Smooth muscle cell (in vitro differentiated cells): ENCODE measurements at regions not wholly inside any gene's neighbourhood (a gene's known extent, or its start where the extent isn't known, plus 50 kb on each side); places are given as distances from the start of the nearest gene placed in this dataset.
A peak's percentile ranks its signal among the peaks of the same experiment; 100 is the strongest.

ENCODE experiments used
- DNase-seq: peaks from one replicate; lab custom pipeline; 2025; ENCODE audit not compliant: unreplicated experiment; lab: John Stamatoyannopoulos, UW
- H2AFZ ChIP-seq: fragments of 200-600 bp; sonication (generic); 2 replicates; pipeline ENCODE4 v1.6.0; 2016; ENCODE audit warnings: antibody characterized with exemption, low read depth, mild to moderate bottlenecking
- H3F3A ChIP-seq: fragments of 200-600 bp; sonication (generic); 2 replicates; pipeline ENCODE4 v1.6.0; 2017; ENCODE audit warnings: antibody characterized with exemption, low read depth
- H3K27ac ChIP-seq: fragments of 200-600 bp; sonication (generic); 2 replicates; pipeline ENCODE4 v1.5.1; 2016; ENCODE audit warnings: low read depth, mild to moderate bottlenecking
- H3K27me3 ChIP-seq: fragments of 200-600 bp; sonication (generic); 2 replicates; pipeline ENCODE4 v1.6.1; 2016; ENCODE audit warnings: low read depth, mild to moderate bottlenecking
- H3K36me3 ChIP-seq: fragments of 200-600 bp; sonication (generic); 2 replicates; pipeline ENCODE4 v1.5.1; 2016; ENCODE audit warnings: low read depth
- H3K4me1 ChIP-seq: fragments of 200-600 bp; sonication (generic); 2 replicates; pipeline ENCODE4 v1.5.1; 2016; ENCODE audit warnings: low read depth
- H3K4me2 ChIP-seq: fragments of 200-600 bp; sonication (generic); 2 replicates; pipeline ENCODE4 v1.6.0; 2016; ENCODE audit warnings: mild to moderate bottlenecking
- H3K4me3 ChIP-seq: fragments of 200-600 bp; sonication (generic); 2 replicates; pipeline ENCODE4 v1.5.1; 2016; ENCODE audit warnings: mild to moderate bottlenecking
- H3K79me2 ChIP-seq: fragments of 200-600 bp; sonication (generic); 2 replicates; pipeline ENCODE4 v1.6.0; 2016; ENCODE audit warnings: low read depth, mild to moderate bottlenecking
- H3K9ac ChIP-seq: fragments of 200-600 bp; sonication (generic); 2 replicates; pipeline ENCODE4 v1.6.0; 2016; ENCODE audit warnings: low read depth
- H3K9me3 ChIP-seq: fragments of 200-600 bp; sonication (generic); replicated peaks from 2 replicates; pipeline ENCODE4 v1.5.1; 2016; ENCODE audit warnings: low read depth
- H4K20me1 ChIP-seq: fragments of 200-600 bp; sonication (generic); 2 replicates; pipeline ENCODE4 v1.6.0; 2016; ENCODE audit warnings: low read depth
- WGBS: methylation state at CpG from one replicate; pipeline ENCODE4 v1.1.7; 2016; ENCODE audit warnings: low lambda C conversion rate; 5-methylcytosine and 5-hydroxymethylcytosine counted together
- TF ChIP-seq, protein P1 (sequence below): fragments of 200-600 bp; sonication (generic); IDR thresholded peaks from 2 replicates; pipeline ENCODE4 v1.5.1; 2017; ENCODE audit warnings: borderline replicate concordance, mild to moderate bottlenecking, antibody characterized with exemption; ENCODE audit not compliant: insufficient read depth, poor library complexity, severe bottlenecking

DNA sequence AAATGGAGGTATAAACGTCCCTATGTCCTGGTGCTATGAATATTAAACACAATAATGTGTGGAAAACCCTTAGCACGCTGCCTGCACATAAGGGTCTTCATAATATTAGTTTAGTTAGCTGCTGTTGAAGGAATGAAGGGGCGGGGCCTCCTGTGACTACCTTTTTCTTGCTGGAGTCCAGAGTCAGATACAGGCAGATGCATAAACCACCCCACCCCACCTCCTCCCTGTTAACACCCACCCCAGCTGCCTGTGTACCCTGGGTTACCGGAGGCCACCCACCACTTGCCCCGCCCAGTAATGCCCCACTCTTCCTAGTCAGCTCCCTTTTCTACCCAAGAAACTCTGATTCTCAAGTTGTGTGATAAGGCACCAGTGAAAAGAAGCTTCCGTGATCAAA, 158.4 kb downstream of the EN1 start:
- H3K79me2 ChIP-seq, result no peaks in the 10 kb centered on the region
- no peak overlapping the region for H3K4me3 ChIP-seq
- no peaks in the 10 kb centered on the region for H3K9me3 ChIP-seq
- WGBS, result 91% methylated on average over 6 of the region's 6 CpGs
- no peaks in the 10 kb centered on the region for H3K27me3 ChIP-seq
- H3K4me1 ChIP-seq, result no peaks in the 10 kb centered on the region
- no peaks in the 10 kb centered on the region for H3K36me3 ChIP-seq
- DNase-seq, result no peak
- TF ChIP-seq, protein P1, sequence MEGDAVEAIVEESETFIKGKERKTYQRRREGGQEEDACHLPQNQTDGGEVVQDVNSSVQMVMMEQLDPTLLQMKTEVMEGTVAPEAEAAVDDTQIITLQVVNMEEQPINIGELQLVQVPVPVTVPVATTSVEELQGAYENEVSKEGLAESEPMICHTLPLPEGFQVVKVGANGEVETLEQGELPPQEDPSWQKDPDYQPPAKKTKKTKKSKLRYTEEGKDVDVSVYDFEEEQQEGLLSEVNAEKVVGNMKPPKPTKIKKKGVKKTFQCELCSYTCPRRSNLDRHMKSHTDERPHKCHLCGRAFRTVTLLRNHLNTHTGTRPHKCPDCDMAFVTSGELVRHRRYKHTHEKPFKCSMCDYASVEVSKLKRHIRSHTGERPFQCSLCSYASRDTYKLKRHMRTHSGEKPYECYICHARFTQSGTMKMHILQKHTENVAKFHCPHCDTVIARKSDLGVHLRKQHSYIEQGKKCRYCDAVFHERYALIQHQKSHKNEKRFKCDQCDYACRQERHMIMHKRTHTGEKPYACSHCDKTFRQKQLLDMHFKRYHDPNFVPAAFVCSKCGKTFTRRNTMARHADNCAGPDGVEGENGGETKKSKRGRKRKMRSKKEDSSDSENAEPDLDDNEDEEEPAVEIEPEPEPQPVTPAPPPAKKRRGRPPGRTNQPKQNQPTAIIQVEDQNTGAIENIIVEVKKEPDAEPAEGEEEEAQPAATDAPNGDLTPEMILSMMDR, result no peak
- no peak overlapping the region for H3K9ac ChIP-seq
- H4K20me1 ChIP-seq, result no peaks in the 10 kb centered on the region
- no peak overlapping the region for H3K4me2 ChIP-seq
- H2AFZ ChIP-seq, result no peak overlapping the region
- no peak overlapping the region for H3K27ac ChIP-seq
- H3F3A ChIP-seq, result no peaks in the 10 kb centered on the region

DNA sequence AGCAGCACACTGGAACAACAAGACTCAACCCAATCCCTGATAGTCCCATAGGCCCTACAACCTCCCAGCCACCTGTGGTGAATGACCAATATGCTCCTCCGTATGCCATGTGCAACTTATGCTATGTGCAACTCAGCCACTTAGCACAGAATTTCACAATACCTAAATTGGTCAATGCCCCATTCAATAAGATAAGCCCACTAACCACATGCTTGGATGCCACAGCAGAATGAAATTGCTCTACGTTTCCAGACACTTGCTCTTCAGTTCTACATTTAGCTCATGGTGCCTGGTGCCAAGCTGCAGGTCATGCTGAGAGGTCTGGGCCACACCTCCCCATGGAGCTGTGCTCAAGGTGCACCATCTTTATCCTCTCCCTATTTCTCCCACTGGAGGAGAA, 159.8 kb downstream of the EN1 start:
- no peak overlapping the region for H2AFZ ChIP-seq
- no peak for DNase-seq

DNA sequence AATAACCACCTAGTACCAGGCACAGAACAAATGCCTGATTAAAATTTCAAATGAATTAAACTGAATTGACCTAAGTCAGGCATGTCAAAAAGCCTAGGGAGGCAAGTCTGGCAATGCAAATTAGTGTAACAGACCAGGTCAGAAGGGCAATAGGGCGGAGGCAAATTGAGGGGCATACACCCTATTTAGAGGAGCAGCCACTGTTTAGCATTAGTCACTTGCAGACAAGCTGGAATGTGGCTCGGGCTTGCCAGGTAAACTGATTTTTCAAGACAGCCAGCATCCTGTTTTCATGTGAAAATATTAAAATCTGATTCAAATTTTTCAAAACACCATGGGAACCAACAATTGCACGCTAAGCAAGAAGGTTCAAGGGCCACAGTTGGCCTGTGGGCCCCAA, 160.3 kb downstream of the EN1 start:
- TF ChIP-seq, protein P1, result no peak
- Histone ChIP-seq H3F3A (no peaks in the 10 kb centered on the region), H3K79me2 (no peaks in the 10 kb centered on the region), H3K4me2 (no peak overlapping the region), H4K20me1 (no peaks in the 10 kb centered on the region), H3K4me3 (no peak overlapping the region), H3K36me3 (no peaks in the 10 kb centered on the region), H2AFZ (no peak overlapping the region), H3K27ac (no peak overlapping the region), H3K9ac (no peak overlapping the region), H3K4me1 (no peaks in the 10 kb centered on the region), H3K9me3 (no peaks in the 10 kb centered on the region), H3K27me3 (no peaks in the 10 kb centered on the region)
- 67% methylated on average over 3 of the region's 3 CpGs for WGBS
- DNase-seq, result no peak

More for the DNA sequence above, 159.8 kb downstream of the EN1 start:
- Histone ChIP-seq H3K4me2 (no peak overlapping the region), H4K20me1 (no peaks in the 10 kb centered on the region), H3K79me2 (no peaks in the 10 kb centered on the region), H3K4me3 (no peak overlapping the region), H3K9me3 (no peaks in the 10 kb centered on the region), H3K36me3 (no peaks in the 10 kb centered on the region), H3K27ac (no peak overlapping the region), H3K27me3 (no peaks in the 10 kb centered on the region), H3F3A (no peaks in the 10 kb centered on the region), H3K4me1 (no peaks in the 10 kb centered on the region), H3K9ac (no peak overlapping the region)
- TF ChIP-seq, protein P1, result no peak
- 74% methylated on average over 2 of the region's 2 CpGs for WGBS

DNA sequence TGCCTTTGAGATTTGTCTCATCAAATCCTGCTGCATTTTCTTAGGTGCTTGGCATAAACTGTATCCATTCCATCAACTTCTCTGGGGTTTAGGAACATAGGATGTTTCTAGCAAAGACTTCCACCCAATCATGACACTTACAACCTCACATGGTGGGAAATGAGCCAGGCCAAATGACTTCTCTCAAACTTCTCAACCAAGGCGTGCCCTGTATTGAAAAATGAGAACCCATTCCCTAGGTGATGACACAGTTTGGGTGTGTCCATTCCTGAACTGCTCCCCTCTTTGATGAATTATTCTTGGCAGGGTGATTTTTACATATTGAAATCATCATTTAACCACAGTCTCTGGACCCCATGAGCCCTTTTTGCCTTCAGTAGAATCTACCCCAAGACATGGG, 161.1 kb downstream of the EN1 start:
- H2AFZ ChIP-seq, result no peak overlapping the region
- TF ChIP-seq, protein P1, result no peak

More for the DNA sequence above, 161.1 kb downstream of the EN1 start:
- Histone ChIP-seq H3K9me3 (no peaks in the 10 kb centered on the region), H3K79me2 (no peaks in the 10 kb centered on the region), H3K27ac (peak overlapping the region; percentile 6), H3K27me3 (no peaks in the 10 kb centered on the region), H3K4me1 (no peaks in the 10 kb centered on the region), H3K9ac (no peak overlapping the region), H3K4me3 (no peak overlapping the region), H3K36me3 (no peaks in the 10 kb centered on the region), H3K4me2 (no peak overlapping the region), H4K20me1 (no peaks in the 10 kb centered on the region), H3F3A (no peaks in the 10 kb centered on the region)
- DNase-seq, result no peak
- 84% methylated on average over 1 of the region's 1 CpG for WGBS
